Thymus (tissue), 11 donors: ENCODE measurements at regions not wholly inside any gene's neighbourhood (a gene's known extent, or its start where the extent isn't known, plus 50 kb on each side); places are given as distances from the start of the nearest gene placed in this dataset.
"Not testable (repeated sequence)": the region's sequence is repeated elsewhere in the genome, so short reads cannot be mapped to it uniquely, and the experiment has no call there.

Source experiments
- DNase-seq, 9 donors: peaks; one replicate each; pipeline ENCODE4 v3.0.0-alpha.2; 2013; ENCODE audit warnings: low spot score in 9 of 9, low read depth in 6 of 9, missing footprints in 1 of 9
- H3K27ac ChIP-seq, 2 donors: one replicate each; pipeline ENCODE4 v1.5.1; 2013; ENCODE audit warnings: control low read depth in 1 of 2, low read depth in 1 of 2, low read length in 1 of 2, mild to moderate bottlenecking in 1 of 2, moderate library complexity in 1 of 2
- H3K27me3 ChIP-seq, 2 donors: one replicate each; pipeline ENCODE4 v1.5.1; 2013; ENCODE audit warnings: low read length in 1 of 2; ENCODE audit not compliant: control insufficient read depth in 2 of 2, insufficient read depth in 1 of 2
- H3K36me3 ChIP-seq, 2 donors: one replicate each; pipeline ENCODE4 v1.5.1; 2013; ENCODE audit warnings: low read length in 1 of 2, mild to moderate bottlenecking in 1 of 2, moderate library complexity in 1 of 2; ENCODE audit not compliant: control insufficient read depth in 2 of 2, insufficient read depth in 2 of 2
- H3K4me1 ChIP-seq, 2 donors: one replicate each; pipeline ENCODE4 v1.5.1; 2013; ENCODE audit warnings: low read length in 2 of 2; ENCODE audit not compliant: control insufficient read depth in 2 of 2, insufficient read depth in 2 of 2
- H3K4me3 ChIP-seq, 2 donors: one replicate each; pipeline ENCODE4 v1.5.1; 2013; ENCODE audit warnings: low read length in 2 of 2, control low read depth in 1 of 2, mild to moderate bottlenecking in 1 of 2
- H3K9me3 ChIP-seq, 2 donors: one replicate each; pipeline ENCODE4 v1.5.1; 2013; ENCODE audit warnings: low read length in 1 of 2, mild to moderate bottlenecking in 1 of 2; ENCODE audit not compliant: control insufficient read depth in 2 of 2, insufficient read depth in 1 of 2
- WGBS: extraction: QIAGEN DNeasy Blood & Tissue Kit; methylation state at CpG from one replicate; pipeline ENCODE4 v1.1.7; 2013; 5-methylcytosine and 5-hydroxymethylcytosine counted together
- donor health status: healthy.

DNA sequence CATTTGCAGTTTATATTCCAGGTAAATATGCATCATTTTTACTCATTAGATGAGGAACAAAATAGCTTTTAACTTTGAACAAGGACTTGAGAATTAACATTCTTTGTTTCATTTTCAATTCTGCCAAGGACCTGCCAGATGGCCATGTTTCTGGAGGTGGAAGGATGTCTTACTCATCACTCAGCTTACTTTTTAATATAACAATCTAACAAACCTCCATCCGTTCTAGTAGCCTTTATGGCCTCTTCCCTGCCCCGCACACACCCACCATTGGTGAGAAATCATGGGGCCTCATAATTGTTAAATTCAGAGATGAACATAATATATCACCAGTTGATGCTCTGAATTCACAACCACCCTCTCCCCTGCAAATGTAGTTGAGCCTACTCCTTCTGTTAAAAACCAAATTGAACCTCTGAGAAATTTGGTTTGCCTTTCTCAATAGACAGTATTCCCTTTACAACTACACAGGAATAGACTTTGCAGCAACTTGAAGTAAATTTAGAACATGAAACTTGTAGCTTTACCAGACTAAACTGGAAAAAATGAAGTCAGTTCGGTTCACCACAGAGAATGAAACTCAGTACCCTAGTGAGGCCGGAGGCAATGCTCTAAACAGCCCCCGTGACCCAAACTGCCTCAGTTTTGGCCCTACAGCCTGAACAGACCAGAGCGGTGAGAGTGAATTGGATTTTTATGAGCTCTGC, 50.1 kb upstream of the ACSL4 start:
- no peaks in the 10 kb centered on the region for H3K27me3 ChIP-seq
- no peaks in the 10 kb centered on the region for H3K36me3 ChIP-seq
- H3K4me3 ChIP-seq: no peak overlapping the region
- no peak for DNase-seq
- H3K9me3 ChIP-seq: no peaks in the 10 kb centered on the region
- no peak overlapping the region for H3K27ac ChIP-seq
- no peaks in the 10 kb centered on the region for H3K4me1 ChIP-seq
- 70% methylated on average over 6 of the region's 6 CpGs for WGBS

DNA sequence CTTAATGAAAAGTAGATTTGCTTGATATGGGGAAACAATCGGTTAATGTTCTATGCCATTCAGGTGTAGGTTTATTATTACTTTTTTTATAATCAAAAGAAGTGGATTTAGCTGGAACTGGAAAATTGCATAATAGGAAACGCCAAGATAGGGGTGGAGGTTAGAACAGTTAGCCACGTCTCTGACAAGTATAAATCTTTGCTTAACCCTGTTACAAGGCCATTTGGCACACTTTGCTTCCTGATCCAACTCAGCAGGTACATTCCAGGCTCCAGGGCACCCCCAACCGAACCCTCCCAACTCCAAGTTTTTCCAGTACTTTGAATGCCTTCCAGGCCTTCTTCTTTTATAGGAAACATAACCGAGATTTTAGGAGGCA, 50.6 kb upstream of the ACSL4 start:
- H3K27me3 ChIP-seq: no peaks in the 10 kb centered on the region
- H3K9me3 ChIP-seq: no peaks in the 10 kb centered on the region
- H3K4me1 ChIP-seq: no peaks in the 10 kb centered on the region
- no peak overlapping the region for H3K4me3 ChIP-seq
- 93% methylated on average over 5 of the region's 5 CpGs for WGBS
- DNase-seq: no peak
- no peaks in the 10 kb centered on the region for H3K36me3 ChIP-seq
- H3K27ac ChIP-seq: no peak overlapping the region

DNA sequence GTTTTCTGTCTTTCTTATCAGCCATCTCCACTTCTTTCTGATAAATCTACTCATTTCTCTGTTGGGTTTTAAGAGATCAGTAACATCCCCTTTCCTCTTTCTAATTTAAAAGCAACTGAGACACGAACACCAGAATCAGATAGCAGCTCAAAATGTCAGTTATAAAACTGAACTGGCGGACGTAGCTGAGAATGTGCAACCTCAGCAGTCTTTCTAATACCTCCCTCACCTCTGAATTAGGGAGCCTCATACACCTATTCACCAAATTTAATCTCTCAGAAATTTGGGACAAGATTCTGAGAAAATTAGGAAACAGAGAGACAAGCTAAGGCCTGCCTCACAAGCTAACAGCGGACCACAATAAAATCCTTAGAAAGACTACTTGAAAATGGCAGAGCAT, 52.0 kb upstream of the ACSL4 start:
- no peak overlapping the region for H3K27ac ChIP-seq
- H3K9me3 ChIP-seq: no peaks in the 10 kb centered on the region
- DNase-seq: no peak
- no peaks in the 10 kb centered on the region for H3K27me3 ChIP-seq
- no peaks in the 10 kb centered on the region for H3K36me3 ChIP-seq
- no peak overlapping the region for H3K4me3 ChIP-seq
- no peaks in the 10 kb centered on the region for H3K4me1 ChIP-seq
- WGBS: 95% methylated on average over 4 of the region's 4 CpGs

DNA sequence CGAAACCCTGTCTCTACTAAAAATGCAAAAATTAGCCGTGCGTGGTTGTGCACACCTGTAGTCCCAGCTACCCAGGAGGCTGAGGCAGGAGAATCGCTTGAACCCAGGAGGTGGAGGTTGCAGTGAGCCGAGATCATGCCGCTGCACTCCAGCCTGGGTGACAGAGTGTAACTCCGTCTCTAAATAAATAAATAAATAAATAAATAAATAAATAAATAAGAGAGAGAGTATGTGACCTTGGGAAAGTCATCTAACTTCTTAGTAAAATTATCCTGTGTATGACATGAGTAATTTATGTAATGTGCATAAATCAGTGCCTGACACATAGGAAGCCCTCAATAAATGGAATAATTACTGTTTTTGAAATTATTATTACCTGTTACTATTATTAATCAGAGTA, 57.5 kb upstream of the ACSL4 start:
- not testable (repeated sequence) for H3K9me3 ChIP-seq, H3K36me3 ChIP-seq, H3K4me3 ChIP-seq, H3K27ac ChIP-seq, H3K27me3 ChIP-seq, H3K4me1 ChIP-seq, DNase-seq
- 97% methylated on average over 7 of the region's 7 CpGs for WGBS

DNA sequence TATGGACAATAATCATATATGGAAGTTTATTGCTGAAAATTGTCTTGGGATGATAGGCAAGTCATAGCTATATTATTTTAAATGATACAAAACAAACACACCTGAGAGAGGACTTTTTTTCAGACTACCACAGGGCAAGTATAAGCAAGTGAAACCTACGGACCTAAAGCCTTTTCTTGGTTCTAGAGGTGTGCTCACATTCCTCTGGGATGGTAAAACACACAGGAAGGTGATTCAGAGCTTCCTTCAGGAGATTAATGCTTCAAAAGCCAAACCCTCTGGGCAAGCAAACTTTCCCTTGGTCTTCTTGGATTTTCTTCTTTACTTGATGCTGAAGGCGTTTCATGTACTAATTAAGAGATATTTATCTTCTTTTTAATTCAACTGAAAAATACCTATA, 60.1 kb upstream of the ACSL4 start:
- Histone ChIP-seq H3K36me3 (no peaks in the 10 kb centered on the region), H3K4me1 (no peaks in the 10 kb centered on the region), H3K27ac (no peak overlapping the region), H3K27me3 (no peaks in the 10 kb centered on the region), H3K4me3 (no peak overlapping the region), H3K9me3 (no peaks in the 10 kb centered on the region)
- WGBS: 93% methylated on average over 2 of the region's 2 CpGs
- no peak for DNase-seq

DNA sequence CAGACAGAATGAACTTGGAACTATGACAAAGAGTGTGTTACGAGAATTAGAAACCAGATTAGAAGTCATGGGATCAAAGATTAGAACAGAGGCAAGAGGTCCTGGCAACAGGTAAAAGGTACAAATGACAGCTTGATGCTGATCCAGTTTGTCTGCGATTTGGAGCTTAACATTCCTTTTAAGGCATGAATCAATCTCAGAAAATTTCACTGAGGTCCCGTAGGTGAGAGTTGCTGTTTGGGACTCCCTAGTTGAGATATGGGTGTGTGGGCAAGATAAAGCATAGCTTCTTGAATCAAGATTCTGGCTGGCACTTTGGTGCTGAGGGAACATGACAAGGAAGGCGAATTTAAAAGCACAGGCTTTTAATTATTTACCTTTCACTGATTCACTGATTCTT, 62.6 kb upstream of the ACSL4 start:
- WGBS: 96% methylated on average over 4 of the region's 4 CpGs
- Histone ChIP-seq H3K4me1 (no peaks in the 10 kb centered on the region), H3K4me3 (no peak overlapping the region)

DNA sequence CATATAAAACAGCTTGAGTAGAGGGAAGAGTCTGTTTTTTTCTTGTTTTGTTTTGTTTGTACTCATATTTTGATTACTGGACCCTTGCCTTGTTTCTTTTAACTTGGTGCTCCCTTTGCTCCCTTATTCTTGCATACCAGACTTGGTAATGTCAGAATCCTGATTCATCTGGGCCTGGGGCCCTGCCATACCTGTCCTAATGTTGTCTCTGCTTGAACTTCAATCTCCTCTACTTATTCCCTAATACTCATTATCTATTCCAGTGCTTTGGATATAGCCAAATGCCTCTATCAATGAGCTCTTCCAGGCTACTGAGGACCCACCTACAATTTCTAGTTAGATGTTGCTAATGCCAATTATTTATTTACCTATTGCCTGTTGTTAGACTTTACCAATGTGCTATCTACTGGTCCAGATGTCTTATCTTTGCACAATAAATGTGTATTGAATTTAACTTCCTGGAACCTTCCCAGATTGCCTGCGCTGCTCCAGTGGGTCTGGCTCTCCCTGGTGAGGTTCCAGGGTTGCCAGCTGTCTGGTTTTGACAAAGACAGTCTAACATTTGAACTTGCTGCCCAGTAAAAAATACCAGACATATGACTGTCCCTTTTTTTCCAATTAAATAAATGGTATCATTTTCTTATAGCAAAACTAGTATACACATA, 64.4 kb upstream of the ACSL4 start:
- Histone ChIP-seq H3K9me3 (no peaks in the 10 kb centered on the region), H3K4me1 (no peaks in the 10 kb centered on the region), H3K36me3 (no peaks in the 10 kb centered on the region), H3K4me3 (no peak overlapping the region), H3K27me3 (no peaks in the 10 kb centered on the region), H3K27ac (no peak overlapping the region)
- no peak for DNase-seq
- 94% methylated on average over 1 of the region's 1 CpG for WGBS

More for the DNA sequence above, 62.6 kb upstream of the ACSL4 start:
- H3K27ac ChIP-seq: no peak overlapping the region
- DNase-seq: no peak
- H3K36me3 ChIP-seq: no peaks in the 10 kb centered on the region
- H3K9me3 ChIP-seq: no peaks in the 10 kb centered on the region
- H3K27me3 ChIP-seq: no peaks in the 10 kb centered on the region

DNA sequence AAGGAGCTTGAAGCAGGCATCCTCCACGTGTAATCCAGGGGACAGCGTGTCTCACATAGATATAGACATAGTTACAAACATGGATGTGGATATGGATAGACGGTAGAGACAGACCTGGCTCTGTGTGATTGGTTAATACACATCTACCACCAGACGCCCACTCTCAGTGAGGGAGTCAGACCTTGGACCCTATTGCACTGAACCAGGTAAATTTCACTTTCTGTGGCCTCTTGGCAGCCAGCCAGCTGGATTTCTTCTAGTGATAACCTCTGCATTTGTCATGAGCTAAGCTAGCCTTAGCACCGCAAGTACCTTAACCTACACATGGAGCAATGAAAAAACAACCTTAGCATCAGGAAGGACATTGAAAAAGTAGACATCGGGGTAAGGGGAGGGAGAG, 79.2 kb upstream of the ACSL4 start:
- Histone ChIP-seq H3K4me1 (no peaks in the 10 kb centered on the region), H3K36me3 (no peaks in the 10 kb centered on the region), H3K27me3 (no peaks in the 10 kb centered on the region), H3K4me3 (no peak overlapping the region), H3K9me3 (no peaks in the 10 kb centered on the region), H3K27ac (no peak overlapping the region)
- WGBS: 97% methylated on average over 6 of the region's 6 CpGs
- no peak for DNase-seq

DNA sequence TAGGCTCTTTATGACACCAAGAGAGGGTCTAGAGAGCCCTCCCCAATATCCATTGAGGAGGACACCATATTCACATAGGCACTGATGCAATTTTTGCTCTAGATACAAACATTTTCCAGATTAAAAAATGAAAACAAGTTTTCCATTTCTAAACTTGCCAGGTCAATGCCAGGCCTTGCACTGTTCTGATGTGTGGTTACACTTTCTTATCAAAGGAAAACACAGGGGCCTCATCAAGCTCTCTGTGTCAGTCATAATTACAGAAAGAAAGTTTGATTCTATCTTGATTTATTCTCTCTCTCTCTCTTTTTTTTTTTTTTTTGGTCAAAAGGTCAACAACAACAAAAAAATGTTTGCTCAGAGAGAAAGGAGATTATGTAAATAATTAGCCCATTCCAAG, 80.2 kb upstream of the ACSL4 start:
- Histone ChIP-seq H3K4me3 (no peak overlapping the region), H3K9me3 (no peaks in the 10 kb centered on the region), H3K27ac (no peak overlapping the region), H3K27me3 (no peaks in the 10 kb centered on the region), H3K4me1 (no peaks in the 10 kb centered on the region), H3K36me3 (no peaks in the 10 kb centered on the region)
- DNase-seq: no peak
